PC-9 (cell line): ENCODE measurements at regions not wholly inside any gene's neighbourhood (a gene's known extent, or its start where the extent isn't known, plus 50 kb on each side); places are given as distances from the start of the nearest gene placed in this dataset.
A peak's percentile ranks its signal among the peaks of the same experiment; 100 is the strongest.

Experiments used
- BruUV-seq: library from RNA; stranded (reverse); fragments of 400-500 nt; replicated peaks from 2 replicates; lab custom pipeline; 2021; lab: Mats Ljungman, UMichigan
- CTCF ChIA-PET: fragments of 300-600 bp; sonication (Branson Sonifier 250); formaldehyde crosslinking; loops from one replicate; lab custom pipeline; 2022; ENCODE audit warnings: antibody characterized with exemption; lab: Charles Lee
- POLR2A ChIA-PET: fragments of 300-600 bp; sonication (Branson Sonifier 250); formaldehyde crosslinking; loops from one replicate; lab custom pipeline; 2022; ENCODE audit warnings: antibody characterized with exemption; ENCODE audit not compliant: unreplicated experiment; lab: Charles Lee
- DNase-seq, 2 experiments: peaks; one replicate each; pipeline versions ENCODE4 v3.0.0 to v3.0.0-alpha.2; 2015 to 2022; ENCODE audit warnings: mixed read lengths in 1 of 2
- H2AFZ ChIP-seq: fragments of 200-600 bp; sonication (generic); 2 replicates; pipeline ENCODE4 v1.8.1; 2017; ENCODE audit warnings: antibody characterized with exemption
- H3F3A ChIP-seq: fragments of 200-600 bp; sonication (generic); 2 replicates; pipeline ENCODE4 v1.8.1; 2017; ENCODE audit warnings: antibody characterized with exemption, mild to moderate bottlenecking, low read depth; ENCODE audit not compliant: insufficient read depth
- H3K27ac ChIP-seq: fragments of 200-600 bp; sonication (generic); 2 replicates; pipeline ENCODE4 v1.6.1; 2016; ENCODE audit warnings: mixed run types
- H3K27me3 ChIP-seq: fragments of 200-600 bp; sonication (generic); 2 replicates; pipeline ENCODE4 v1.6.1; 2016; ENCODE audit warnings: low read depth, mixed run types; ENCODE audit not compliant: insufficient read depth
- H3K36me3 ChIP-seq: fragments of 200-600 bp; sonication (generic); 2 replicates; pipeline ENCODE4 v1.6.1; 2016; ENCODE audit warnings: low read depth, mixed run types
- H3K4me1 ChIP-seq: fragments of 200-600 bp; sonication (generic); replicated peaks from 2 replicates; pipeline ENCODE4 v1.6.1; 2016; ENCODE audit warnings: mixed run types; ENCODE audit not compliant: insufficient read depth
- H3K4me2 ChIP-seq: fragments of 200-600 bp; sonication (generic); 2 replicates; pipeline ENCODE4 v1.6.1; 2017; ENCODE audit warnings: mixed run types
- H3K4me3 ChIP-seq: fragments of 200-600 bp; sonication (generic); 2 replicates; pipeline ENCODE4 v1.6.1; 2016; ENCODE audit warnings: mixed run types
- H3K79me2 ChIP-seq: fragments of 200-600 bp; sonication (generic); 2 replicates; pipeline ENCODE4 v1.6.1; 2017; ENCODE audit warnings: low read depth, mixed run types
- H3K9me2 ChIP-seq: fragments of 200-600 bp; sonication (generic); 2 replicates; pipeline ENCODE4 v1.8.1; 2017; ENCODE audit warnings: mild to moderate bottlenecking; ENCODE audit not compliant: insufficient read depth
- H3K9me3 ChIP-seq: fragments of 200-600 bp; sonication (generic); 2 replicates; pipeline ENCODE4 v1.8.1; 2016; ENCODE audit warnings: low read depth; ENCODE audit not compliant: insufficient read depth
- H4K20me1 ChIP-seq: fragments of 200-600 bp; sonication (generic); 2 replicates; pipeline ENCODE4 v1.8.1; 2017; ENCODE audit not compliant: insufficient read depth
- CTCF ChIP-seq: fragments of 200-600 bp; sonication (generic); conservative IDR thresholded peaks from 2 replicates; pipeline ENCODE4 v1.6.1; 2017; ENCODE audit warnings: mixed run types, antibody characterized with exemption, mild to moderate bottlenecking, moderate library complexity
- EZH2 ChIP-seq: fragments of 200-600 bp; sonication (generic); IDR thresholded peaks from 2 replicates; pipeline ENCODE4 v1.8.0; 2017; ENCODE audit warnings: antibody characterized with exemption, low read depth
- intact Hi-C: fragments of 100-400 bp; cut with micrococcal nuclease; formaldehyde crosslinking; loops from one replicate; pipeline ENCODE4 v1.10.0; 2022; ENCODE audit not compliant: unreplicated experiment

GRCh38 chr5:170176916-170177315, 55.9 kb upstream of the C5orf58 start:
- BruUV-seq = no TSS peak
- TF ChIP-seq CTCF (no peak), EZH2 (no peak)

GRCh38 chr5:170178814-170179213, 54.0 kb upstream of the C5orf58 start:
- ChIA-PET CTCF (interaction anchor here (0.7 kb wide), 1 partner anchor 13 kb away, joined by 4 read pairs; no protein-coding TSS in a partner anchor), POLR2A (no interaction called here)
- H3K27ac ChIP-seq = no peak overlapping the region
- no peaks in the 10 kb centered on the region for H3K36me3 ChIP-seq
- H3F3A ChIP-seq = peaks cover 23% of the 10 kb centered on the region
- H3K4me2 ChIP-seq = no peak overlapping the region
- H3K79me2 ChIP-seq = no peaks in the 10 kb centered on the region
- H3K4me1 ChIP-seq = peaks cover 36% of the 10 kb centered on the region
- peak in 1 of 2 experiments; percentile 39 for DNase-seq
- no TSS peak for BruUV-seq
- intact Hi-C loops = no loop called here
- no peak overlapping the region for H3K4me3 ChIP-seq
- H3K9me3 ChIP-seq = no peaks in the 10 kb centered on the region
- H3K27me3 ChIP-seq = no peaks in the 10 kb centered on the region
- no peak overlapping the region for H2AFZ ChIP-seq
- no peak for TF ChIP-seq EZH2
- TF ChIP-seq CTCF = no peak
- H4K20me1 ChIP-seq = no peaks in the 10 kb centered on the region
- no peaks in the 10 kb centered on the region for H3K9me2 ChIP-seq

More at GRCh38 chr5:170176916-170177315, 55.9 kb upstream of the C5orf58 start:
- Histone ChIP-seq H3F3A (peaks cover 34% of the 10 kb centered on the region), H3K27me3 (no peaks in the 10 kb centered on the region), H3K4me2 (no peak overlapping the region), H3K27ac (peak overlapping the region; percentile 30), H3K4me1 (peaks cover 41% of the 10 kb centered on the region), H3K9me3 (no peaks in the 10 kb centered on the region), H3K79me2 (no peaks in the 10 kb centered on the region), H3K4me3 (no peak overlapping the region), H3K9me2 (no peaks in the 10 kb centered on the region), H4K20me1 (no peaks in the 10 kb centered on the region), H3K36me3 (no peaks in the 10 kb centered on the region), H2AFZ (no peak overlapping the region)
- intact Hi-C loops = loop anchor here (1.0 kb wide), 1 partner anchor 26 kb away; no protein-coding TSS in a partner anchor
- no peak for DNase-seq
- ChIA-PET CTCF (no interaction called here), POLR2A (no interaction called here)

GRCh38 chr5:170179626-170180025, 53.2 kb upstream of the C5orf58 start:
- no peak overlapping the region for H3K27ac ChIP-seq
- peaks cover 16% of the 10 kb centered on the region; the same call in 1 of the 2 replicates for H3F3A ChIP-seq
- H3K27me3 ChIP-seq = no peaks in the 10 kb centered on the region
- H4K20me1 ChIP-seq = no peaks in the 10 kb centered on the region
- TF ChIP-seq EZH2 (no peak), CTCF (no peak)
- H2AFZ ChIP-seq = 0 out of 2 replicates have a peak overlapping the region, but pooled peaks have one; percentile 17
- no peaks in the 10 kb centered on the region for H3K36me3 ChIP-seq
- no peak overlapping the region for H3K4me3 ChIP-seq
- H3K9me3 ChIP-seq = no peaks in the 10 kb centered on the region
- no peak for DNase-seq
- CTCF ChIA-PET = no interaction called here
- no peaks in the 10 kb centered on the region for H3K9me2 ChIP-seq
- H3K79me2 ChIP-seq = no peaks in the 10 kb centered on the region
- POLR2A ChIA-PET = no interaction called here
- BruUV-seq = no TSS peak
- no peak overlapping the region for H3K4me2 ChIP-seq
- intact Hi-C loops = loop anchor here (5.0 to 10.0 kb wide), 3 partner anchors 57 to 475 kb away; partner anchors contain the start of gene INSYN2B
- peaks cover 32% of the 10 kb centered on the region for H3K4me1 ChIP-seq
